AG04449 (cell line): ENCODE measurements at regions not wholly inside any gene's neighbourhood (a gene's known extent, or its start where the extent isn't known, plus 50 kb on each side); places are given as distances from the start of the nearest gene placed in this dataset.
"Not testable (repeated sequence)": the region's sequence is repeated elsewhere in the genome, so short reads cannot be mapped to it uniquely, and the experiment has no call there.

Experiments
- CTCF ChIA-PET: fragments of 350-600 bp; formaldehyde crosslinking; extraction: SDS; loops from one replicate; lab custom pipeline; 2021; ENCODE audit warnings: antibody characterized with exemption; lab: Yijun Ruan, JAX
- POLR2A ChIA-PET: fragments of 400-600, 350-600 bp; formaldehyde crosslinking; extraction: SDS; loops from one replicate; lab custom pipeline; 2020; ENCODE audit warnings: antibody characterized with exemption, inconsistent platforms; lab: Yijun Ruan, JAX
- DNase-seq: peaks from one replicate; pipeline ENCODE4 v3.0.0-alpha.2; 2010; ENCODE audit warnings: low read depth, low spot score
- H3K4me3 ChIP-seq: 2 replicates; pipeline ENCODE4 v1.5.1; 2011; ENCODE audit warnings: low read depth, mild to moderate bottlenecking, control low read depth, low read length
- TF ChIP-seq, protein P1 (sequence below): IDR thresholded peaks from one replicate; pipeline ENCODE4 v1.5.1; 2011; ENCODE audit warnings: mild to moderate bottlenecking, moderate library complexity, low read length, control low read depth, inconsistent platforms; ENCODE audit not compliant: insufficient read depth; ENCODE audit errors: missing control alignments

GRCh38 chr2:57698392-57698791 is 348.2 kb upstream of the VRK2 start:
- H3K4me3 ChIP-seq: no peak overlapping the region
- DNase-seq: no peak
- TF ChIP-seq, protein P1, sequence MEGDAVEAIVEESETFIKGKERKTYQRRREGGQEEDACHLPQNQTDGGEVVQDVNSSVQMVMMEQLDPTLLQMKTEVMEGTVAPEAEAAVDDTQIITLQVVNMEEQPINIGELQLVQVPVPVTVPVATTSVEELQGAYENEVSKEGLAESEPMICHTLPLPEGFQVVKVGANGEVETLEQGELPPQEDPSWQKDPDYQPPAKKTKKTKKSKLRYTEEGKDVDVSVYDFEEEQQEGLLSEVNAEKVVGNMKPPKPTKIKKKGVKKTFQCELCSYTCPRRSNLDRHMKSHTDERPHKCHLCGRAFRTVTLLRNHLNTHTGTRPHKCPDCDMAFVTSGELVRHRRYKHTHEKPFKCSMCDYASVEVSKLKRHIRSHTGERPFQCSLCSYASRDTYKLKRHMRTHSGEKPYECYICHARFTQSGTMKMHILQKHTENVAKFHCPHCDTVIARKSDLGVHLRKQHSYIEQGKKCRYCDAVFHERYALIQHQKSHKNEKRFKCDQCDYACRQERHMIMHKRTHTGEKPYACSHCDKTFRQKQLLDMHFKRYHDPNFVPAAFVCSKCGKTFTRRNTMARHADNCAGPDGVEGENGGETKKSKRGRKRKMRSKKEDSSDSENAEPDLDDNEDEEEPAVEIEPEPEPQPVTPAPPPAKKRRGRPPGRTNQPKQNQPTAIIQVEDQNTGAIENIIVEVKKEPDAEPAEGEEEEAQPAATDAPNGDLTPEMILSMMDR: no peak
- CTCF ChIA-PET: no interaction called here
- POLR2A ChIA-PET: no interaction called here

- ChIA-PET POLR2A (no interaction called here), CTCF (no interaction called here)
- no peak for DNase-seq
Observed at GRCh38 chr2:57698935-57699449, 347.6 kb upstream of the VRK2 start.

DNA sequence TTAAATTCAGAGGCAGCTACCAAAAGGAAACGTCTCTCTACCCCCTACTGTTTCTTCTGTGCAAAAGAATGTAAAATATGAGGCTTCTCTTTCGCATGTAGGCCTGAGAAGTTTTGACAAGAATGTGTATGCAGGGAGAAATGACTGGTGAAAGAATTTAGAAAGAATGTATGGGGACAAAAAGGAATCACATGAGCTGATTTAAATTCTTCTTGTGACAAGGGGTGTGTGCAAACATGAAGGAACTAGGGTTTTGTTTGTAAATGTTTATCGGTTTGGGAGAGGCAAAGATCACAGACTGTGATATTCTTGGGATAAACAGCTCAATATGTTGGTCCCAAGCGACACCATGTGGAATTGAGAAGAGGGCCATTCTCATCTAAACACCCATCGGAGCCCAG is 345.2 kb upstream of the VRK2 start:
- TF ChIP-seq, protein P1: no peak
- ChIA-PET CTCF (interaction anchor here (1.5 kb wide), 1 partner anchor 152 kb away, joined by 4 read pairs; no protein-coding TSS in a partner anchor), POLR2A (no interaction called here)
- DNase-seq: peak; percentile 49
- no peak overlapping the region for H3K4me3 ChIP-seq

More at GRCh38 chr2:57698935-57699449, 347.6 kb upstream of the VRK2 start:
- TF ChIP-seq, protein P1: no peak
- no peak overlapping the region for H3K4me3 ChIP-seq

DNA sequence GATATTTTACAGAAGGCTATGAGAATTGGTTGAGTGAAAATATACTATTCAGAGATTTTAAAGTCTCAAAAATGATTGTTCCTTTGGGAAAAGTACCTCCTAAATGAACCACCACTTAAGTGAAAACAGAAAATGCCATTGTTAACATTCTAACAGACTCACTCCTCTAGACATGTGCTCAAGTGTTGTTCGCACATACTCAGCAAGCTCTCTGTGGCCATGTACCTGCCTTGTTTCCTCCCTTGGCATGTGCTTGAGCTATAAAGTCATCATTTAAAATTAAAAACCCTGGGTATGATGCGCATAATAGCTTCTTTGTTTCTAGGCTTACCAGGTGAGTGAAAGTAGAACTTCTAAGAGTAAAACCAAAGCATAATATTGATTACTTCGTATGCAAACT is 343.2 kb upstream of the VRK2 start:
- no peak for DNase-seq
- TF ChIP-seq, protein P1: no peak
- ChIA-PET POLR2A (no interaction called here), CTCF (interaction anchor here (1.2 to 1.4 kb wide), 2 partner anchors 17 to 19 kb away, joined by 3 to 5 read pairs; no protein-coding TSS in a partner anchor)
- no peak overlapping the region for H3K4me3 ChIP-seq

- DNase-seq, POLR2A ChIA-PET, H3K4me3 ChIP-seq: not testable (repeated sequence)
- CTCF ChIA-PET: interaction anchor here (0.7 to 1.2 kb wide), 2 partner anchors 13 to 52 kb away, joined by 3 to 4 read pairs; no protein-coding TSS in a partner anchor
Observed at GRCh38 chr2:57707794-57708193, 338.8 kb upstream of the VRK2 start.

- ChIA-PET CTCF (interaction anchor here (0.8 kb wide), 1 partner anchor 8 kb away, joined by 4 read pairs; no protein-coding TSS in a partner anchor), POLR2A (no interaction called here)
Observed at GRCh38 chr2:57711991-57712390, 334.6 kb upstream of the VRK2 start.

More at GRCh38 chr2:57711991-57712390, 334.6 kb upstream of the VRK2 start:
- no peak overlapping the region for H3K4me3 ChIP-seq
- no peak for DNase-seq
- TF ChIP-seq, protein P1: no peak
